HG03520 (cell line): ENCODE measurements at regions not wholly inside any gene's neighbourhood (a gene's known extent, or its start where the extent isn't known, plus 50 kb on each side); places are given as distances from the start of the nearest gene placed in this dataset.
"Not testable (repeated sequence)": the region's sequence is repeated elsewhere in the genome, so short reads cannot be mapped to it uniquely, and the experiment has no call there.

ENCODE experiments used
- ATAC-seq: cut with Tn5 transposase; IDR thresholded peaks from one replicate; pipeline ENCODE4 v1.9.1; 2021; ENCODE audit warnings: mild to moderate bottlenecking, moderate library complexity; ENCODE audit not compliant: unreplicated experiment

- no peak for ATAC-seq
Measured at GRCh38 chr1:116850436-116850835, 59.3 kb upstream of the PTGFRN start.

DNA sequence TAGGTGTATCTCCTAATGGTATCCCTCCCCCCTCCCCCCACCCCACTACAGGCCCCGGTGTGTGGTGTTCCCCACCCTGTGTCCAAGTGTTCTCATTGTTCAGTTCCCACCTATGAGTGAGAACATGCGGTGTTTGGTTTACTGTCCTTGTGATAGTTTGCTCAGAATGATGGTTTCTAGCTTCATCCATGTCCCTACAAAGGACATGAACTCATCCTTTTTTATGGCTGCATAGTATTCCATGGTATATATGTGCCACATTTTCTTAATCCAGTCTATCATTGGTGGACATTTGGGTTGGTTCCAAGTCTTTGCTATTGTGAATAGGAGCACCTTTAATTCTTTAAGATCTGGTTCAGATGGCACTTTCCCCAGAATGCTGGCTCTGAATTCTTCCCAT is 58.5 kb upstream of the PTGFRN start:
- not testable (repeated sequence) for ATAC-seq

GRCh38 chr1:116851846-116852245 is 57.9 kb upstream of the PTGFRN start:
- no peak for ATAC-seq

DNA sequence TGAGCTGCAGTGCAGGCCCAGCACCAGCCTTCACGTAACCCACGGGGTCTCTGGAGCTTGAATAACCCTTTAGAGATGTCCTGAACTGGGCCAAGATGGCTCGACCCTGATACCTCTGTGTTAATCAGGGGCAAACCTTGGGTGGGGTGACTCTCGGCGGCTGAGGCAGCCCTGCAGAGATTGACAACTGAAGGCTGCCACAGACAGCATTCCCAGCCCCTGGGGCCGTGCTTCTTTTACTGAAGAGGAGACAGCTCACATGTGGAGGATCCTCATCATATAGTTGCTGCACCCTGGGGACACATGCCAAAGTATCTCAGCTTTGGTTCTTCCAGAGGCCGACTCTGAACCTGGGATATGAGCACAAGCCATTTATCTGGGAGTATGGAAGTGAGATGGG is 57.3 kb upstream of the PTGFRN start:
- ATAC-seq, result no peak

GRCh38 chr1:116852910-116853309 is 56.8 kb upstream of the PTGFRN start:
- ATAC-seq, result no peak

DNA sequence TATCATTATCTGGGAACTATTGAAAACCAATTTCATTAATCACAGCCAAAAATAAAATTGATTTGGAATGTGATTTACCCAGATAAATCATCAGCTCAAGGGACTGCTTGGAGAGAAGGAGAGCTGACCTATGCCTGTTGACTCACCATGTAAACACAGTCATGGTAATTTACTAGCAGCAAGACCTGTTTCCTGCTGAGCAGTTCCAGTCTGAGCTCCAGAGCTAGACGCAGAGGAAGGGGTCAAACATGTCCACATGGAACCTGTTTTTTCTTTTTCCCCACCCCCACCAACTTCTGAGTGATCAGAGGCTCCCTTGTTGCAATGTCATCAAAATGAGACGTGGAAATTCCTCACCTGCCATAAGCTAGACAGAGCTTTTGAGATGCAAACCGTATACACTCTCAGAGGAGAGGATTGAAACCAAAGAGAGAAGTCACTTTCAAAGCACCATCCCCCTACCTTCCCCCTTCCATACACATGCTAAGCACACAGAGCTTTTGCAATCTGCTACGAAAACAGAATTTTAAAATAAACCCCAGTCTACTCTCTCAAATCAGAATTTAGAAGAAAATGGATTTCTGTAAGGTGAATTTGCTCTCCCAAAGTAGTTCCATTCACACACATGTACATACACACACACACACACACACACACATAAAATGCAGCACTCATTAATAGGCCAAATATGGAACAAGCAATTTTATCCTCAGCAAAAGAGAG is 55.9 kb upstream of the PTGFRN start:
- no peak for ATAC-seq

DNA sequence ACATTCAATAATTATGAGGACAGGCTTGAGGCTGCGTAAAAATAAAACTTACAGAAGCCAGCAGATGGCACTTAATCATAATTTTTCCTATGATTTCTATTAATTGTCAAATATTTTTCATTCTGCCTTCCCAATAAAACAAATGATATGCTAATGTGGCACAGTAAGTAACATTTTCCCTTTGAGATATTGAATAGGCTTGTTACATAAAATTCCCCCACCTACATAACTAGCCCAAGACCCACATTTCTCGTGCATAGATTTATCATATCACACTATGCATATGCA is 55.4 kb upstream of the PTGFRN start:
- ATAC-seq, result no peak

GRCh38 chr1:116854716-116855115 is 55.0 kb upstream of the PTGFRN start:
- no peak for ATAC-seq

DNA sequence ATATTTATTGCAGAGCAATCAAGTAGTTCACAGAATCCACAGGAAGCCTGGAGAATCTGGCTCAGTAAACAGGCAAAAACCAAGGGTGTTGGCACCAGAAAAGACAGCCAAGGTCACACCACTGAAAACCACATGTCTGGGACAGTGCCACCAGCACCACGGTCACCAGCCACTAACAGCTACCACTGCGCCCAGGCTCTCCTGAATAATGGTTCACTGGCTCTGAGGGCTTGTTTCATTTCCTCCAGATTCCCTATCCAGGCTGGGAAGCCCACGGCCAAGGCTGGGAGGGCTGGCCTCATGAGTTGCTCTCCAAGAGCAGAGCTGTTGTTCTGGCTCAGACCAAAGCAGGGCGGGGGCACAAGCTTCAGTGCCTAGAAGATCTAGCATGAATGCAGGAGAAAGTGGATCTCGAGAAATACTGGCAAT is 54.5 kb upstream of the PTGFRN start:
- ATAC-seq, result no peak

DNA sequence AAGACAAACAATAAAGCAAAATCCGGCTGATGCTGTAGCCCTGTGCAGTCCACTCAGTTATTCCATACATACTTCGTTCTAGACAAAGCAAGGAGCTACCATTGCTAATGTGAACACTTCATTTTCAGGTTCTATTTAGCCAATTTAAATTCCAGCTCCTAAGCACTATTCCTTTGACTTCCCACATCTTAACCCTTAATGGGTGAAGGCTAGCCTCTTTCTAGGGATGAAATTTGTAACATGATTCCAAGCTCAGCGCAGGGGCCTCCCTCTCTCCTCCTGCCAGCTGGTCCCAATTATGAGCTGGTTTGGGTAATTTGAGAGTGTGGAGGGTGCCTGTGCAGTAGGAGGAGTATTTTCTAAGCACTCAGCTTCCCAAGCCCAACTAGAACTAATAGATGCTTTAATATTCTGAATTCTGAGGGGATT is 53.9 kb upstream of the PTGFRN start:
- ATAC-seq, result no peak

- ATAC-seq, result no peak
Measured at GRCh38 chr1:116856312-116856711, 53.4 kb upstream of the PTGFRN start.

- ATAC-seq, result no peak
Measured at GRCh38 chr1:116857092-116857491, 52.6 kb upstream of the PTGFRN start.
